ENCODE measurements at regions not wholly inside any gene's neighbourhood (a gene's known extent, or its start where the extent isn't known, plus 50 kb on each side); places are given as distances from the start of the nearest gene placed in this dataset.

DNA sequence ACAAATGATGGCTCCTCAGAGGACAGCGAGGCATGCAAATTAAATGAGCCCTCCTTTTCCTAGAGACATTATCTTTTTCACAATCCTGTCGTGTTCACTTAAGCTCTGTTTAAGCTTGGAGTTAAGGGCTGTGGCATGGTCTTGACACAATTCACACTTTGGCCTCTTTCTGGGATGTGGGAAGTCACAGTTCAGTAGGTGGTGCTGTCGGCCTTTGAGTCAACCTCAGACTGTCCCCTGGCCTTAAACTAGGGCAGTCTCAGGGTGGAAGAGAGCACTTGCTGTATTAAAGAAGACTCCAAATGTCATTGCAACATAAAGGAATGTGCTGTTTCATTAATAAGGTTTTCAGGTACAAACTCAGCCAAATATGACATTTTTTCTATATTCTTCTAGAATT, 351.0 kb downstream of the MCTP2 start:
- Histone ChIP-seq H2AK5ac (ENCODE audit: low read depth, low read length) (no peak overlapping the region), H3K4me2 (ENCODE audit: insufficient read depth in 1 of 2, low read depth in 2 of 2, low read length in 2 of 2) (no peak overlapping the region), H3K14ac (ENCODE audit: insufficient read length) (no peak overlapping the region), H2BK12ac (ENCODE audit: low read depth, low read length) (no peak overlapping the region), H3K23ac (ENCODE audit: insufficient read length) (no peak overlapping the region), H3K9ac (replicated peaks in 1 of 4; ENCODE audit: extremely low read depth in 1 of 4, low read depth in 3 of 4, low read length in 3 of 4) (no peak overlapping the region), H3K79me1 (ENCODE audit: low read depth, low read length) (no peaks in the 10 kb centered on the region), H4K91ac (replicated peaks; ENCODE audit: insufficient read length, low read length) (no peak overlapping the region), H3K9me3 (ENCODE audit: insufficient read depth in 2 of 2, low read depth in 1 of 2, low read length in 1 of 2) (no peaks in the 10 kb centered on the region), H2BK5ac (ENCODE audit: low read depth, low read length) (no peak overlapping the region), H2AFZ (ENCODE audit: low read length) (no peak overlapping the region), H3K56ac (replicated peaks; ENCODE audit: insufficient read length, low read depth, low read length) (no peak overlapping the region), H2BK120ac (replicated peaks; ENCODE audit: low read depth, low read length) (no peak overlapping the region), H3K4me3 (ENCODE audit: extremely low read depth in 1 of 4, insufficient read depth in 2 of 4, low read depth in 3 of 4, low read length in 4 of 4) (no peak overlapping the region), H4K20me1 (replicated peaks in 1 of 2; ENCODE audit: control insufficient read depth in 1 of 2, insufficient read depth in 2 of 2, low read length in 2 of 2) (no peaks in the 10 kb centered on the region), H3K18ac (ENCODE audit: extremely low read depth, low read length) (no peak overlapping the region), H3K36me3 (ENCODE audit: control insufficient read depth in 2 of 4, insufficient read depth in 4 of 4, low read length in 3 of 4) (no peaks in the 10 kb centered on the region), H2BK15ac (ENCODE audit: low read length) (no peak overlapping the region), H4K5ac (ENCODE audit: insufficient read length, low read depth, low read length) (no peak overlapping the region), H3K4ac (replicated peaks; ENCODE audit: insufficient read length, low read depth, low read length) (no peak overlapping the region), H3K4me1 (replicated peaks in 1 of 4; ENCODE audit: control insufficient read depth in 3 of 4, insufficient read depth in 4 of 4, low read length in 3 of 4) (peaks cover 0 to 2% (median 0%) of the 10 kb centered on the region in 4 experiments; a peak in 1 of 7 replicates), H3K23me2 (ENCODE audit: low read depth, low read length) (no peaks in the 10 kb centered on the region), H3K27me3 (replicated peaks in 1 of 4; ENCODE audit: control insufficient read depth in 3 of 4, extremely low read depth in 1 of 4, insufficient read depth in 3 of 4, low read length in 3 of 4) (no peaks in the 10 kb centered on the region), H2BK20ac (ENCODE audit: low read length) (no peak overlapping the region), H3K27ac (ENCODE audit: low read depth, low read length) (no peak overlapping the region), H3K79me2 (ENCODE audit: control insufficient read depth in 1 of 2, insufficient read depth in 2 of 2, low read length in 2 of 2) (no peaks in the 10 kb centered on the region), H4K8ac (ENCODE audit: extremely low read depth, insufficient read depth, low read length) (no peak overlapping the region)
- WGBS, 2 experiments (ENCODE audit: extremely low coverage in 1 of 2, insufficient coverage in 1 of 2, insufficient read length in 1 of 2, insufficient replicate concordance in 2 of 2, low coverage in 1 of 2, low lambda C conversion rate in 2 of 2, missing lambda C conversion rate in 1 of 2): 43% methylated on average over 3 of the region's 3 CpGs; no CpG with 5 or more reads in 1 of the 2 experiments
- peak; percentile 93 to 95 for TF ChIP-seq RAD21 (IDR thresholded peaks at IDR 0.05 in 1 of 2, conservative IDR thresholded peaks at IDR 0.05 in 1 of 2; ENCODE audit: low read depth in 2 of 2, low read length in 2 of 2)
- TF ChIP-seq, protein P1, sequence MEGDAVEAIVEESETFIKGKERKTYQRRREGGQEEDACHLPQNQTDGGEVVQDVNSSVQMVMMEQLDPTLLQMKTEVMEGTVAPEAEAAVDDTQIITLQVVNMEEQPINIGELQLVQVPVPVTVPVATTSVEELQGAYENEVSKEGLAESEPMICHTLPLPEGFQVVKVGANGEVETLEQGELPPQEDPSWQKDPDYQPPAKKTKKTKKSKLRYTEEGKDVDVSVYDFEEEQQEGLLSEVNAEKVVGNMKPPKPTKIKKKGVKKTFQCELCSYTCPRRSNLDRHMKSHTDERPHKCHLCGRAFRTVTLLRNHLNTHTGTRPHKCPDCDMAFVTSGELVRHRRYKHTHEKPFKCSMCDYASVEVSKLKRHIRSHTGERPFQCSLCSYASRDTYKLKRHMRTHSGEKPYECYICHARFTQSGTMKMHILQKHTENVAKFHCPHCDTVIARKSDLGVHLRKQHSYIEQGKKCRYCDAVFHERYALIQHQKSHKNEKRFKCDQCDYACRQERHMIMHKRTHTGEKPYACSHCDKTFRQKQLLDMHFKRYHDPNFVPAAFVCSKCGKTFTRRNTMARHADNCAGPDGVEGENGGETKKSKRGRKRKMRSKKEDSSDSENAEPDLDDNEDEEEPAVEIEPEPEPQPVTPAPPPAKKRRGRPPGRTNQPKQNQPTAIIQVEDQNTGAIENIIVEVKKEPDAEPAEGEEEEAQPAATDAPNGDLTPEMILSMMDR (IDR thresholded peaks at IDR 0.05; ENCODE audit: control extremely low read depth in 1 of 3, insufficient read depth in 1 of 3, low read depth in 1 of 3, low read length in 3 of 3): peak; percentile 67 to 82 (median 80)
- TF ChIP-seq HDAC2 (IDR thresholded peaks at IDR 0.05; ENCODE audit: borderline replicate concordance in 1 of 2, low read depth in 2 of 2, low read length in 2 of 2): no peak
- ChIA-PET POLR2A (ENCODE audit: partially characterized antibody) (no interaction called here), CTCF (ENCODE audit: partially characterized antibody) (interaction anchor here (0.6 to 5.5 kb wide), 48 partner anchors 9 to 1763 kb away, joined by 3 to 26 read pairs (median 4); no protein-coding TSS in a partner anchor)
- FAIRE-seq: no peak
- DNase-seq (ENCODE audit: low read depth in 1 of 2, low spot score in 2 of 2): peak; percentile 31 to 59

Data from H1 (cell line).